Osteoblast (primary cell): ENCODE measurements at regions not wholly inside any gene's neighbourhood (a gene's known extent, or its start where the extent isn't known, plus 50 kb on each side); places are given as distances from the start of the nearest gene placed in this dataset.
"Not testable (repeated sequence)": the region's sequence is repeated elsewhere in the genome, so short reads cannot be mapped to it uniquely, and the experiment has no call there.

Source experiments
- DNase-seq: peaks from one replicate; pipeline ENCODE4 v3.0.0; 2011; ENCODE audit warnings: low spot score, mixed read lengths; ENCODE audit not compliant: insufficient read length; ENCODE audit errors: missing footprints
- H2AFZ ChIP-seq: 2 replicates; pipeline ENCODE4 v1.6.0; 2011; ENCODE audit warnings: mild to moderate bottlenecking, low read length
- H3K27ac ChIP-seq: 2 replicates; pipeline ENCODE4 v1.5.1; 2011; ENCODE audit warnings: mild to moderate bottlenecking, low read depth, low read length, moderate library complexity
- H3K27me3 ChIP-seq: 2 replicates; pipeline ENCODE4 v1.6.0; 2012; ENCODE audit warnings: mild to moderate bottlenecking, control low read depth, inconsistent platforms, low read length, moderate library complexity; ENCODE audit not compliant: insufficient read depth
- H3K36me3 ChIP-seq: 2 replicates; pipeline ENCODE4 v1.5.1; 2011; ENCODE audit warnings: mild to moderate bottlenecking, low read length, control low read depth, moderate library complexity; ENCODE audit not compliant: insufficient read depth
- H3K4me1 ChIP-seq: 2 replicates; pipeline ENCODE4 v1.5.1; 2011; ENCODE audit warnings: mild to moderate bottlenecking, low read length, control low read depth, moderate library complexity; ENCODE audit not compliant: insufficient read depth
- H3K4me2 ChIP-seq: 2 replicates; pipeline ENCODE4 v1.6.0; 2011; ENCODE audit warnings: mild to moderate bottlenecking, low read length; ENCODE audit not compliant: insufficient read depth
- H3K4me3 ChIP-seq: fragments of 200-600 bp; sonication (generic); 3 replicates; pipeline ENCODE4 v1.5.1; 2012; ENCODE audit warnings: mild to moderate bottlenecking, low read length, inconsistent platforms; ENCODE audit not compliant: insufficient read depth
- H3K79me2 ChIP-seq: 2 replicates; pipeline ENCODE4 v1.6.0; 2012; ENCODE audit warnings: mild to moderate bottlenecking, low read length, control low read depth, inconsistent platforms; ENCODE audit not compliant: insufficient read depth
- H3K9me3 ChIP-seq: 2 replicates; pipeline ENCODE4 v1.5.1; 2011; ENCODE audit warnings: low read depth, low read length, control low read depth
- H4K20me1 ChIP-seq: 2 replicates; pipeline ENCODE4 v1.6.0; 2012; ENCODE audit warnings: mild to moderate bottlenecking, low read length, control low read depth; ENCODE audit not compliant: insufficient read depth
- CTCF ChIP-seq: IDR thresholded peaks from 2 replicates; pipeline ENCODE4 v1.5.1; 2011; ENCODE audit warnings: mild to moderate bottlenecking, low read depth, low read length, moderate library complexity; ENCODE audit errors: extremely low read depth

- not testable (repeated sequence) for H2AFZ ChIP-seq, H3K4me3 ChIP-seq, H3K27ac ChIP-seq, H3K9me3 ChIP-seq, H3K36me3 ChIP-seq, H3K4me2 ChIP-seq, H3K4me1 ChIP-seq, H3K79me2 ChIP-seq, H3K27me3 ChIP-seq, DNase-seq, H4K20me1 ChIP-seq
Observed at GRCh38 chr17:27099266-27099665, 194.6 kb upstream of the WSB1 start.

GRCh38 chr17:27104605-27105221, 189.2 kb upstream of the WSB1 start:
- DNase-seq, H3K4me2 ChIP-seq, H3K4me1 ChIP-seq, H3K9me3 ChIP-seq, H3K4me3 ChIP-seq, H3K27ac ChIP-seq, H3K79me2 ChIP-seq, H2AFZ ChIP-seq, H3K36me3 ChIP-seq, H4K20me1 ChIP-seq, H3K27me3 ChIP-seq: not testable (repeated sequence)

- Histone ChIP-seq H4K20me1 (no peaks in the 10 kb centered on the region), H3K79me2 (no peaks in the 10 kb centered on the region), H3K4me1 (no peaks in the 10 kb centered on the region), H3K4me3 (no peak overlapping the region), H2AFZ (no peak overlapping the region), H3K36me3 (no peaks in the 10 kb centered on the region), H3K9me3 (no peaks in the 10 kb centered on the region), H3K4me2 (no peak overlapping the region), H3K27me3 (no peaks in the 10 kb centered on the region), H3K27ac (no peak overlapping the region)
- no peak for DNase-seq
- no peak for TF ChIP-seq CTCF
Observed at GRCh38 chr17:27105636-27106035, 188.3 kb upstream of the WSB1 start.

GRCh38 chr17:27106347-27106981, 187.4 kb upstream of the WSB1 start:
- no peak overlapping the region for H2AFZ ChIP-seq
- DNase-seq: no peak
- no peak for TF ChIP-seq CTCF
- no peaks in the 10 kb centered on the region for H3K9me3 ChIP-seq
- H3K27ac ChIP-seq: no peak overlapping the region
- no peaks in the 10 kb centered on the region for H3K4me1 ChIP-seq
- H3K4me3 ChIP-seq: no peak overlapping the region
- H3K27me3 ChIP-seq: no peaks in the 10 kb centered on the region
- no peaks in the 10 kb centered on the region for H4K20me1 ChIP-seq
- no peaks in the 10 kb centered on the region for H3K79me2 ChIP-seq
- no peaks in the 10 kb centered on the region for H3K36me3 ChIP-seq
- no peak overlapping the region for H3K4me2 ChIP-seq

GRCh38 chr17:27106982-27107360, 186.9 kb upstream of the WSB1 start:
- no peaks in the 10 kb centered on the region for H3K79me2 ChIP-seq
- no peaks in the 10 kb centered on the region for H3K4me1 ChIP-seq
- TF ChIP-seq CTCF: no peak
- no peaks in the 10 kb centered on the region for H3K9me3 ChIP-seq
- no peak overlapping the region for H3K27ac ChIP-seq
- H3K36me3 ChIP-seq: no peaks in the 10 kb centered on the region
- DNase-seq: no peak
- H4K20me1 ChIP-seq: no peaks in the 10 kb centered on the region
- no peak overlapping the region for H3K4me3 ChIP-seq
- no peaks in the 10 kb centered on the region for H3K27me3 ChIP-seq
- H3K4me2 ChIP-seq: no peak overlapping the region
- H2AFZ ChIP-seq: no peak overlapping the region

- not testable (repeated sequence) for H3K9me3 ChIP-seq, H3K4me1 ChIP-seq, H3K36me3 ChIP-seq, H3K27ac ChIP-seq, H3K4me3 ChIP-seq, DNase-seq, H4K20me1 ChIP-seq, H3K79me2 ChIP-seq, H3K4me2 ChIP-seq, H3K27me3 ChIP-seq, H2AFZ ChIP-seq
Observed at GRCh38 chr17:27107386-27108328, 186.3 kb upstream of the WSB1 start.
